ENCODE measurements at regions not wholly inside any gene's neighbourhood (a gene's known extent, or its start where the extent isn't known, plus 50 kb on each side); places are given as distances from the start of the nearest gene placed in this dataset.

DNA sequence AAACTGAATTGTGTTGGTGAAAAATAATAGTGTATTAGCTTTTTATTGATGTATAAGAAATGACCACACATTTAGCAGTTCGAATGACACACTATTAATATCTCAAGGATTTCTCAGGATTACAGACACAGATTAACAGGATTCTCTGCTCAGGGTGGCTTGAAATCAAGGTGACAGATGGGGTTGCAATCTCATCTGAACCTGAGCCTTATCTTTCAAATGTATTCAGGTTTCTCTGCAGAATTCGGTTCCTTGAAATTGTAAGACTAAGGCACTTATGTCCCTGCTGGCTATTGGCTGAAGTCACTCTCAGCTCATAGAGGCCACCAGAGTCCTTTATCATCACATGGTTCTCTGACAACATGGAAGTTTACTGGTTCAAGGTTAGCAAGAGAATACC is 1780.1 kb downstream of the ARAP2 start:
- H2AFZ ChIP-seq (ENCODE audit: low read length) = no peak overlapping the region
- no peaks in the 10 kb centered on the region for H3K27me3 ChIP-seq (replicated peaks in 1 of 4; ENCODE audit: control insufficient read depth in 3 of 4, extremely low read depth in 1 of 4, insufficient read depth in 3 of 4, low read length in 3 of 4)
- 88% methylated on average over 2 of the region's 2 CpGs; no CpG with 5 or more reads in 1 of the 2 experiments for WGBS, 2 experiments (ENCODE audit: extremely low coverage in 1 of 2, insufficient coverage in 1 of 2, insufficient read length in 1 of 2, insufficient replicate concordance in 2 of 2, low coverage in 1 of 2, low lambda C conversion rate in 2 of 2, missing lambda C conversion rate in 1 of 2)
- no peak overlapping the region for H3K4ac ChIP-seq (replicated peaks; ENCODE audit: insufficient read length, low read depth, low read length)
- no peaks in the 10 kb centered on the region for H3K9me3 ChIP-seq (ENCODE audit: insufficient read depth in 2 of 2, low read depth in 1 of 2, low read length in 1 of 2)
- H3K4me1 ChIP-seq (replicated peaks in 1 of 4; ENCODE audit: control insufficient read depth in 3 of 4, insufficient read depth in 4 of 4, low read length in 3 of 4) = no peaks in the 10 kb centered on the region
- no peak overlapping the region for H2BK12ac ChIP-seq (ENCODE audit: low read depth, low read length)
- H3K36me3 ChIP-seq (ENCODE audit: control insufficient read depth in 2 of 4, insufficient read depth in 4 of 4, low read length in 3 of 4) = no peaks in the 10 kb centered on the region
- no peak overlapping the region for H4K8ac ChIP-seq (ENCODE audit: extremely low read depth, insufficient read depth, low read length)
- no peak overlapping the region for H3K14ac ChIP-seq (ENCODE audit: insufficient read length)
- H3K4me3 ChIP-seq (ENCODE audit: extremely low read depth in 1 of 4, insufficient read depth in 2 of 4, low read depth in 3 of 4, low read length in 4 of 4) = no peak overlapping the region
- ChIA-PET POLR2A (ENCODE audit: partially characterized antibody) (no interaction called here), CTCF (ENCODE audit: partially characterized antibody) (no interaction called here)
- DNase-seq (ENCODE audit: low read depth in 1 of 2, low spot score in 2 of 2) (no peak), FAIRE-seq (no peak)
- no peak overlapping the region for H2BK5ac ChIP-seq (ENCODE audit: low read depth, low read length)
- no peaks in the 10 kb centered on the region for H3K79me2 ChIP-seq (ENCODE audit: control insufficient read depth in 1 of 2, insufficient read depth in 2 of 2, low read length in 2 of 2)
- no peak overlapping the region for H3K56ac ChIP-seq (replicated peaks; ENCODE audit: insufficient read length, low read depth, low read length)
- TF ChIP-seq HDAC6 (IDR thresholded peaks at IDR 0.05; ENCODE audit: low read depth, low read length) = no peak
- TF ChIP-seq TBP (IDR thresholded peaks at IDR 0.05; ENCODE audit: low read depth, low read length) = no peak
- no peak for TF ChIP-seq POLR2A (IDR thresholded peaks at IDR 0.05; ENCODE audit: control extremely low read depth in 1 of 2, low read depth in 2 of 2, low read length in 2 of 2)
- no peak for TF ChIP-seq GABPA (IDR thresholded peaks at IDR 0.05; ENCODE audit: borderline replicate concordance, insufficient read depth, low read length)
- TF ChIP-seq JUN (IDR thresholded peaks at IDR 0.05; ENCODE audit: low read depth, low read length) = no peak
- TF ChIP-seq RFX5 (IDR thresholded peaks at IDR 0.05; ENCODE audit: borderline replicate concordance, low read depth, low read length) = no peak
- TF ChIP-seq, protein P1, sequence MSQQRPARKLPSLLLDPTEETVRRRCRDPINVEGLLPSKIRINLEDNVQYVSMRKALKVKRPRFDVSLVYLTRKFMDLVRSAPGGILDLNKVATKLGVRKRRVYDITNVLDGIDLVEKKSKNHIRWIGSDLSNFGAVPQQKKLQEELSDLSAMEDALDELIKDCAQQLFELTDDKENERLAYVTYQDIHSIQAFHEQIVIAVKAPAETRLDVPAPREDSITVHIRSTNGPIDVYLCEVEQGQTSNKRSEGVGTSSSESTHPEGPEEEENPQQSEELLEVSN (IDR thresholded peaks at IDR 0.05) = no peak
- no peak for TF ChIP-seq ASH2L (IDR thresholded peaks at IDR 0.05; ENCODE audit: low read length)
- TF ChIP-seq SAP30 (IDR thresholded peaks at IDR 0.05; ENCODE audit: insufficient read depth, insufficient replicate concordance, low read length) = no peak
- H4K5ac ChIP-seq (ENCODE audit: insufficient read length, low read depth, low read length) = no peak overlapping the region
- no peaks in the 10 kb centered on the region for H3K79me1 ChIP-seq (ENCODE audit: low read depth, low read length)
- no peak overlapping the region for H3K18ac ChIP-seq (ENCODE audit: extremely low read depth, low read length)
- no peak overlapping the region for H3K27ac ChIP-seq (ENCODE audit: low read depth, low read length)
- no peak overlapping the region for H3K9ac ChIP-seq (replicated peaks in 1 of 4; ENCODE audit: extremely low read depth in 1 of 4, low read depth in 3 of 4, low read length in 3 of 4)
- H2AK5ac ChIP-seq (ENCODE audit: low read depth, low read length) = no peak overlapping the region
- no peaks in the 10 kb centered on the region for H4K20me1 ChIP-seq (replicated peaks in 1 of 2; ENCODE audit: control insufficient read depth in 1 of 2, insufficient read depth in 2 of 2, low read length in 2 of 2)
- H3K23ac ChIP-seq (ENCODE audit: insufficient read length) = no peak overlapping the region
- H2BK15ac ChIP-seq (ENCODE audit: low read length) = no peak overlapping the region
- no peaks in the 10 kb centered on the region for H3K23me2 ChIP-seq (ENCODE audit: low read depth, low read length)
- H2BK120ac ChIP-seq (replicated peaks; ENCODE audit: low read depth, low read length) = no peak overlapping the region
- H2BK20ac ChIP-seq (ENCODE audit: low read length) = no peak overlapping the region
- no peak overlapping the region for H3K4me2 ChIP-seq (ENCODE audit: insufficient read depth in 1 of 2, low read depth in 2 of 2, low read length in 2 of 2)
- no peak overlapping the region for H4K91ac ChIP-seq (replicated peaks; ENCODE audit: insufficient read length, low read length)
